ENCODE measurements at regions not wholly inside any gene's neighbourhood (a gene's known extent, or its start where the extent isn't known, plus 50 kb on each side); places are given as distances from the start of the nearest gene placed in this dataset.

GRCh38 chr2:47315475-47315874 lies 53.6 kb upstream of the EPCAM start:
- no peak for DNase-seq (ENCODE audit: low read depth in 2 of 2)

DNA sequence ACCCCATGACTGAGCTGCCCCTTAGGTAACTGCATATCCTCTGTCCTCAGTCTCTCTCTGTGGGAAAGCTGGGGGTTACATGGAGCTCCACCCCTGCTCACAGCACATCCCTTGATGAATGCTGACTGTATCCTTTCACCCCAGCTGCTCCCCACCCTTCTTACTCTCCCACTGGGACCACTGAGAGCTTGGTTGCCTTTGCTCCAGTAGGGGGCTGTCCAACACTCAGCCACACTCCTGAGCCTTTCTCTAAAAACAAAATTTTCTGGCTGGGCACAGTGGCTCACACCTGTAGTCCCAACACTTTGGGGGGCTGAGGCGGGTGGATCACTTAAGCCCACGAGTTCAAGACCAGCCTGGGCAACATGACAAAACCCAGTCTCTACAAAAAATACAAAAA lies 55.4 kb upstream of the EPCAM start:
- DNase-seq (ENCODE audit: low read depth in 2 of 2): no peak

- no peak for DNase-seq (ENCODE audit: low read depth in 2 of 2)
Observed at GRCh38 chr2:47313141-47313691, 55.9 kb upstream of the EPCAM start.

GRCh38 chr2:47312491-47312850 lies 56.6 kb upstream of the EPCAM start:
- DNase-seq (ENCODE audit: low read depth in 2 of 2): no peak

DNA sequence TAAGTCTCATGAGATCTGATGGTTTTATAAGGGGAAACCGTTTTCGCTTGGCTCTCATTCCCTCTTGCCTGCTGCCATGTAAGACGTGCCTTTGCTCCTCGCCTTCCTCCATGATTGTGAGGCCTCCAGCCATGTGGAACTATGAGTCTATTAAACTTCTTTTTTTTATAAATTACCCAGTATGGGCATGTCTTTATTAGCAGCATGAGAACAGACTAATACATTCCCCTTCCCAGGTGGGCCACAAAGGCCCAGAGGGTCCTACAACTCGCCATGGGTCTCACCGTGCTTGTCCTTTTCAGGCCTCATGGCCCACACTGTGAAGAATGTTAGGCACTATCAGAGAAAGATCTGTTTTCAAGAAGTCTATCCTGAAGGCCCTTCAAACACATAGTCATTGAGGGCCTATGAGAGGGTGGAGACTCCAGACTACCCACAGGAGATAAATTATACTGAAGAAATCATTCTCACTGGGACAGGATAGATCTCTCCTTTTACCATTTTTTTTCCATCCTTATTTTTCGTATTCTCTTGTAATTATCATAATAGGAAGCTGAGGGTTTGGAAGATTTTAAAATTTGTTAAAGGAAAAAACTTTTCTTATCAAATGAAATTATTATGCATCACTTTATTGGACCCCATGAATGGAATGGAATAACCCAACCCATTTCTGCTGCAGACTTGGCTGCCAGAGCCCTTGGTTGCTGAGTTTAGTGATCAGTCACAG lies 57.2 kb upstream of the EPCAM start:
- DNase-seq (ENCODE audit: low read depth in 2 of 2): no peak

DNA sequence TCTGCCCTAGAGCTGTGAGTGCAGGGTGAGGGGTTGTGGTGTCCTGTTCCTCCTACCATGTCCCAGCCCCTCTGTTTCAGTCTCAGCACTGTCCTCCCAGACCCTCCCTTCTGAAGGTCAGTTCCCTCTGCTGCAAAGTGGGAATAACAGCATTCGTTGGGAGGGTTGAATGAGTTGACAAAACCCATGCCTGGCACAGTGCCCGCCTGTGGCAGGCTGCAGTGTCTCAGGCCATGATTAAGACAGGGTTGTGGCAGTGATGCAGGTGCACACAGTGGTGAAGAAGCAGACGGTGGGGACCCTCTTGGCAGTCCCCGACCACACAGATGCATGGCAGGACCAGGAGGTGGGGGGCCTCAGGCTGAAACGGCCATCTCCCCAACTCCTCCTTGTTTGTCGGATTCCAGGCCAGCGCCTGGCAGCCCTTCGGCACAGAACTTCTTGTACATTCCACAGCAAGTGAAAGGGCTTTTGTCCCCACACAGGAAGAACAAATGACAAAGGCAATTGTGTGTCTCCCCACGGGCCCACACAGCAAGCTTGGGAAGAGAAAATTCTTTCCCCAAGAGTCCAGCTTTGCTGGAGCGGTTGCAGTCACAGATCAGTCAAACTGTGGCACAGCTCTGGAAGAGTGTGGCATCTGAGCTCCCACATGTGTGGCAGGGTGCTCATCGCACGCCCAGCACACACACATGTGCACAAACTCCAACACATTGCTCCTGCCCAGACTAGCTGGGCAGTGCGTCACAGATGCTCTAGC lies 58.1 kb upstream of the EPCAM start:
- DNase-seq (ENCODE audit: low read depth in 2 of 2): no peak

GRCh38 chr2:47309952-47310800 lies 58.9 kb upstream of the EPCAM start:
- DNase-seq (ENCODE audit: low read depth in 2 of 2): no peak

GRCh38 chr2:47309472-47309951 lies 59.6 kb upstream of the EPCAM start:
- no peak for DNase-seq (ENCODE audit: low read depth in 2 of 2)

GRCh38 chr2:47307066-47307465 lies 62.0 kb upstream of the EPCAM start:
- DNase-seq (ENCODE audit: low read depth in 2 of 2): no peak

- no peak for DNase-seq (ENCODE audit: low read depth in 2 of 2)
Observed at GRCh38 chr2:47304654-47305053, 64.5 kb upstream of the EPCAM start.

- DNase-seq (ENCODE audit: low read depth in 2 of 2): no peak
Observed at GRCh38 chr2:47303341-47304148, 65.6 kb upstream of the EPCAM start.

DNA sequence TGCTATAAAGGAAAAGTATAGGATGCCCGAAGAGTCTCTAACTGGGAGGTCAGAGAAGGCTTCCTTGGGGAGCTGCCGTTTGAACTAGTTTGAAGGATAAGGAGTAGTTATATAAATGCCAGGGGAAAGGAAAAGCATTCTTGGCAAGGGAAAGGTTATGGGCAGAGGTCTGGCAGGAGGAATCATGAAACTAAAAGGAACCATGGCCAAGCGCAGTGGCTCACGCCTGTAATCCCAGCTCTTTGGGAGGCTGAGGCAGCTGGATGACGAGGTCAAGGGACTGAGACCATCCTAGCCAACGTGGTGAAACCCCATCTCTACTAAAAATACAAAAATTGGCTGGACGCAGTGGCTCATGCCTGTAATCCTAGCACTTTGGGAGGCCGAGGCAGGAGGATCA lies 66.8 kb upstream of the EPCAM start:
- no peak for DNase-seq (ENCODE audit: low read depth in 2 of 2)

GRCh38 chr2:47301731-47302130 lies 67.4 kb upstream of the EPCAM start:
- no peak for DNase-seq (ENCODE audit: low read depth in 2 of 2)

DNA sequence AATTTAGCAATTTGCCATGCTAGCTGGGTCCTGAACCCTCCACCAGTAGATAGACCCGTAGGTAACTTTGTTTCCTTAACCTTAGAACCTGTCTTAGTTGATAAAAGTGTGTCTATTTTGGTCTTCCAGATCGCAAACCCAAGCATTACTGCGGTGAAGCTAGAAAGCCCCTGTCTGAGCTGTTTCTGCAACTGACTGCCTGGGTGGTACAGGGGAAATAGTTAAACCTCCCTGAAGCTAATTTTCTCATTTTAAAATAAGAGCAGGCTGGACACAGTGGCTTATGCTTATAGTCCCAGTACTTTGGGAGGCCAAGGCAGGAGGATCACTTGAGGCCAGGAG lies 67.9 kb upstream of the EPCAM start:
- no peak for DNase-seq (ENCODE audit: low read depth in 2 of 2)

DNA sequence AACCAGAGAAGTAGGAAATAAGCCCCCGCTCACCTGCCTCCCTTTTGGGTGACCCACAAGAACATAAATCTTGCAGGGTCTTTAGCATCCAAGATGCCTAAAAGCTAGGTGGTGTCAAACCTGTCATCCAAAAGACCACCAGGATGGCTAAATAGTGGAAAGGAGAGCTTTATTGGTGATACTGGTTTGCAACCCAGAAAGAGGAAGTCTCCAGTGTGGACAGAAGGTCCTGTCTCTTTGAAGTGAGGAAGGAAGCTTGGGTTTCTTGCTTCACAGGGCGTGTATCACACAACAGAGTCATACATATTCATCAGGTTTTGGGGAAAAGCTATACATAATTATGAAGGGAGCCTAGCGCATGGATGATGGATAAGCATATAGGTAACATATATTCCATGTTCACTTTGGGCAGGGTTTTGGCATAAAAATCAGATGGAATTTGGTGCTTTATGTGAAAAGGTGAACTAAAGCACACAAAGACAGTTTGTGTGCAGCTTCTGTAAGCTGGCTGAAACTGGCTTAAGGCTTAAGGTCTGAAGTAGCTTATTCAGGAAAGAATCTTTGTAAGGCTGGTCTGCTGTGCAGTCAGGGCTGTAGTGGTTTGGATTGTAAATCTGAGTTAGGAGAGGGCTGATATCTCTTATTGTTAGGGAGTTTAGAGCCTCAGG lies 68.4 kb upstream of the EPCAM start:
- DNase-seq (ENCODE audit: low read depth in 2 of 2): no peak

DNA sequence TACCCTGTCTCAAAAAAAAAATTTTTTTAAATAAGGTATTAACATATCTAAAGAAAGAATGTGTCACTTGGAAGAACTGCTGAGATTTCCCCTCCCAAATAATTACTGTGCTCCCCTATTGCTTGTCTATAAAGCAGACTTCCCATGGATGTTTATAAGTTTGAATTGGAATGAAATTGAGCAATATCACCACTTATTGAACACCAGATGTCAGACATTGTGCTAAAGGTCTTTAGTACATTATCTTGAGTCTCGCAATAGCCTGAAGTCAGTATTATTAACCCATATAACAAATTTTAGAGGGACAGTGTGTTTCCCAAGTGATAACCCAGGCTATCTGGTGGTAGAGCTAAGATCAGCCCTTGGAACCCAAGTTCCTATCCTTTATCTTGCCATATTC lies 69.0 kb upstream of the EPCAM start:
- no peak for DNase-seq (ENCODE audit: low read depth in 2 of 2)

GRCh38 chr2:47299555-47299954 lies 69.6 kb upstream of the EPCAM start:
- no peak for DNase-seq (ENCODE audit: low read depth in 2 of 2)

GRCh38 chr2:47298771-47299170 lies 70.3 kb upstream of the EPCAM start:
- no peak for DNase-seq (ENCODE audit: low read depth in 2 of 2)

DNA sequence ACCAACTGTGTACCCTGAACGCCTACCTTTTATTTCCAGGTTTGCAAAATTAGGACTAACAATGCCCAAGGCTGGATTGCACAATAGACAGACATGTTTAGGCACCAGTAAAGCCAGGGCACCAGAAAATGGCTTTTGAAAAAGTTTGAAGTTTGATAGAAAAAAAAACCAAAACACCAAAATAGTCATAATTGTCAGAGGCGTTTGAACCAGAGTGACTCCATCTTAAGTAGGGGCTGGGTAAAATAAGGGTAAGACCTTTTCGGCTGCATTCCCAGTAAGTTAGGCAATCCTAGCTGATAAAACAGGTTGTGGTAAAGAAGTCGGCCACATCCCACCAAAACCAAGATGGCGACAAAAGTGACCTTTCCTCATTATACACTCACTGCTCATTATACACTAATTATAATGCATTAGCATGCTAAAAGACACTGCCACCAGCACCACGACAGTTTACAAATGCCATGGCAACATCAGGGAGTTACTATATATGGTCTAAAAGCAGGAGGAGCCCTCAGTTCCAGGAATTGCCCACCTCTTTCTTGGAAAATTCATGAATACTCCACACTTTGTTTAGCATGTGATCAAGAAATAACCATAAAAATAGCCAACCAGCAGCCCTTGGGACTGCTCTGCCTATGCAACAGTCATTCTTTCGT lies 71.2 kb upstream of the EPCAM start:
- DNase-seq (ENCODE audit: low read depth in 2 of 2): no peak

DNA sequence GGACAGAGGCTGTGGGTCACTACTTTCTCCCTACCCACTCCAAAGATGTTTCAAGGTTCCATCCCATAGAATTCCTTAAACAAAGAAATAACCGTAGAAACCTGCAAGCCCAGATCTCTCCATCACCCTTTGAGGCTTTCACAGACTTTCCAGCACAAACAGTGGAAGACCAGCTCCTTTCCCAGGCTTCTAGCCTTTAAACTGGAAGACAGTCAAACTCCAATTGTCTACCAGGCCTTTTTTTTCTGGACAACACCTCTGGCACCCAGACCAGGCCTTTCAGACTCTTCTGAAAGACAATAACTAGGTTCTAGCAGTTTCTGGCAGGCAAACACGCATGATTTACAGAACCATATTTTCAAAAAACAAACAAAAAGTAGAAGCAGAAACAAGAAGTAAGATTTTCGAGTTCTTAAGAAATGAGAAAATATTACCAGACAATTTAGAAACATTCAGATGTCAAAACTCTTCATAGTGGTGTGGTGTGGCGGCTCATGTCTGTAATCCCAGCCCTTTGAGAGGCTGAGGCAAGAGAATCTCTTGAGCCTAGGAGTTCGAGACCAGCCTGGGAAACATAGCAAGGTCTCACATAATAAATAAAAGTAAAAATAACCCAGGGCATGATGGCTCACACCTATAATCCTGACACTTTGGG lies 73.0 kb upstream of the EPCAM start:
- no peak for DNase-seq (ENCODE audit: low read depth in 2 of 2)

All from stimulated activated CD8-positive, alpha-beta memory T cell treated with anti-CD3 and anti-CD28 coated beads, Interleukin-2, amount 100 ng/mL, for 48 hours (primary cell).